HCT116 (cell line): ENCODE measurements at regions not wholly inside any gene's neighbourhood (a gene's known extent, or its start where the extent isn't known, plus 50 kb on each side); places are given as distances from the start of the nearest gene placed in this dataset.
"Not testable (repeated sequence)": the region's sequence is repeated elsewhere in the genome, so short reads cannot be mapped to it uniquely, and the experiment has no call there.

Source experiments
- CEBPB ChIP-seq: IDR thresholded peaks from 2 replicates; pipeline ENCODE4 v1.6.1; 2012; ENCODE audit warnings: low read depth
- CTCF ChIP-seq, 3 experiments: fragments of 200-600 bp in 1 of 3; sonication (generic) in 1 of 3; IDR thresholded peaks in 2 of 3; conservative IDR thresholded peaks in 1 of 3; 2 replicates each; pipeline ENCODE4 v1.5.1; 2012 to 2017; ENCODE audit warnings: low read depth in 2 of 3, low read length in 2 of 3, antibody characterized with exemption in 1 of 3, borderline replicate concordance in 1 of 3, control low read depth in 1 of 3, mild to moderate bottlenecking in 1 of 3, mixed read lengths in 1 of 3, mixed run types in 1 of 3, moderate library complexity in 1 of 3; ENCODE audit not compliant: insufficient read depth in 1 of 3
- EZH2 ChIP-seq: fragments of 200-600 bp; sonication (generic); IDR thresholded peaks from 2 replicates; pipeline ENCODE4 v1.6.1; 2017; ENCODE audit warnings: antibody characterized with exemption, mixed run types
- EZH2phosphoT487 ChIP-seq: fragments of 200-600 bp; IDR thresholded peaks from 2 replicates; pipeline ENCODE4 v1.6.1; 2018; ENCODE audit warnings: antibody characterized with exemption, borderline replicate concordance
- POLR2A ChIP-seq: IDR thresholded peaks from 2 replicates; pipeline ENCODE4 v1.7.0; 2011; ENCODE audit warnings: borderline replicate concordance; ENCODE audit not compliant: insufficient read depth, insufficient read length; ENCODE audit errors: extremely low read depth
- POLR2AphosphoS5 ChIP-seq: IDR thresholded peaks from 2 replicates; pipeline ENCODE4 v1.6.1; 2011; ENCODE audit warnings: mild to moderate bottlenecking, low read depth, low read length, moderate library complexity
- RAD21 ChIP-seq: IDR thresholded peaks from 2 replicates; pipeline ENCODE4 v1.6.1; 2012; ENCODE audit warnings: low read depth, mild to moderate bottlenecking
- SRF ChIP-seq: IDR thresholded peaks from 2 replicates; pipeline ENCODE4 v1.6.1; 2012; ENCODE audit warnings: low read depth
- TF ChIP-seq, protein P1 (sequence below): IDR thresholded peaks from 2 replicates; pipeline ENCODE4 v1.6.1; 2011; ENCODE audit warnings: mild to moderate bottlenecking, low read length, moderate library complexity; ENCODE audit not compliant: insufficient replicate concordance; ENCODE audit errors: extremely low read depth

DNA sequence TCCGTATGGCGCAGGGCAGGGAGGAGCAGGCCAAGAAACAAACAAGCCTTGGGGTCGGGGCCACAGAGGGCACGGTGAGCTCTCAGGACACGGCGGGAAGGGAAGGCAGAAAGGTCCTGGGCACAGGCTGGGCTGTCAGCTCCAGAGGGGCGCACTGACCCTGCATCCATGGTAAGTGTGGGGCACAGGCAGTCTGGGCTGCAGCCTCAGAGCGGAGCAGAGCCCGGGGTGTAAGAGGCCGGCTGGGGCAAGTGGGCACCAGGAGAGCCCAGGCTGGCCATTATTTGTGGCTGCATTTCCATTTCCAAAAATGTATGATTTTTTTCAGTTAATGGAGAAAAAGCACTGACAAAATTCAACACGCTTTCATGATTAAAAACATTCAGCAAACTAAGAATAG lies 188.8 kb upstream of the PRKX start:
- not testable (repeated sequence) for TF ChIP-seq EZH2; CEBPB; EZH2phosphoT487; CTCF (IDR thresholded peaks at IDR 0.05 in 2 of 3, conservative IDR thresholded peaks at IDR 0.05 in 1 of 3; ENCODE audit: borderline replicate concordance in 1 of 3, insufficient read depth in 1 of 3, low read depth in 2 of 3, low read length in 2 of 3); SRF; RAD21; POLR2A; POLR2AphosphoS5
- TF ChIP-seq, protein P1, sequence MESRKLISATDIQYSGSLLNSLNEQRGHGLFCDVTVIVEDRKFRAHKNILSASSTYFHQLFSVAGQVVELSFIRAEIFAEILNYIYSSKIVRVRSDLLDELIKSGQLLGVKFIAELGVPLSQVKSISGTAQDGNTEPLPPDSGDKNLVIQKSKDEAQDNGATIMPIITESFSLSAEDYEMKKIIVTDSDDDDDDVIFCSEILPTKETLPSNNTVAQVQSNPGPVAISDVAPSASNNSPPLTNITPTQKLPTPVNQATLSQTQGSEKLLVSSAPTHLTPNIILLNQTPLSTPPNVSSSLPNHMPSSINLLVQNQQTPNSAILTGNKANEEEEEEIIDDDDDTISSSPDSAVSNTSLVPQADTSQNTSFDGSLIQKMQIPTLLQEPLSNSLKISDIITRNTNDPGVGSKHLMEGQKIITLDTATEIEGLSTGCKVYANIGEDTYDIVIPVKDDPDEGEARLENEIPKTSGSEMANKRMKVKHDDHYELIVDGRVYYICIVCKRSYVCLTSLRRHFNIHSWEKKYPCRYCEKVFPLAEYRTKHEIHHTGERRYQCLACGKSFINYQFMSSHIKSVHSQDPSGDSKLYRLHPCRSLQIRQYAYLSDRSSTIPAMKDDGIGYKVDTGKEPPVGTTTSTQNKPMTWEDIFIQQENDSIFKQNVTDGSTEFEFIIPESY: not testable (repeated sequence)
